ENCODE measurements at regions not wholly inside any gene's neighbourhood (a gene's known extent, or its start where the extent isn't known, plus 50 kb on each side); places are given as distances from the start of the nearest gene placed in this dataset.

DNA sequence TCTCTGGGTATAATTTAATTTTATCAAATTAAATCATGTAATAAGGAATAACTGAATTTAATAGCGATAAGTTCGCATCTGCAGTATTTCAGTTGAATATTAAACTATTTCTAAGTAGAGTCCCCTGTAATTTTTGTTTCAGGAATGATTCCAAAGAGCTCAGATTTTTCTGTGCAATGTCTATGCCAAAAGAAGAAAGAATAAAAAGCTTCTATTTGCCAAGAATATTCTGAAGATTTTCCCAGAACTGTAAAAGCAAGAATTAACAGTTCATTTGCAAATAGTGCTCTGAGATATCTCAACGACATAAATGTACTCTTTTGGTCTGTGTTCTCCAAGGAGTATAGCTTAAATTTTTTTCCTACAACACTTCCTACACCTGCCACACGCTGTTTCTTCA lies 1242.8 kb upstream of the DIAPH2 start:
- TF ChIP-seq POLR2AphosphoS5 (IDR thresholded peaks at IDR 0.05): no peak
- TF ChIP-seq, protein P1, sequence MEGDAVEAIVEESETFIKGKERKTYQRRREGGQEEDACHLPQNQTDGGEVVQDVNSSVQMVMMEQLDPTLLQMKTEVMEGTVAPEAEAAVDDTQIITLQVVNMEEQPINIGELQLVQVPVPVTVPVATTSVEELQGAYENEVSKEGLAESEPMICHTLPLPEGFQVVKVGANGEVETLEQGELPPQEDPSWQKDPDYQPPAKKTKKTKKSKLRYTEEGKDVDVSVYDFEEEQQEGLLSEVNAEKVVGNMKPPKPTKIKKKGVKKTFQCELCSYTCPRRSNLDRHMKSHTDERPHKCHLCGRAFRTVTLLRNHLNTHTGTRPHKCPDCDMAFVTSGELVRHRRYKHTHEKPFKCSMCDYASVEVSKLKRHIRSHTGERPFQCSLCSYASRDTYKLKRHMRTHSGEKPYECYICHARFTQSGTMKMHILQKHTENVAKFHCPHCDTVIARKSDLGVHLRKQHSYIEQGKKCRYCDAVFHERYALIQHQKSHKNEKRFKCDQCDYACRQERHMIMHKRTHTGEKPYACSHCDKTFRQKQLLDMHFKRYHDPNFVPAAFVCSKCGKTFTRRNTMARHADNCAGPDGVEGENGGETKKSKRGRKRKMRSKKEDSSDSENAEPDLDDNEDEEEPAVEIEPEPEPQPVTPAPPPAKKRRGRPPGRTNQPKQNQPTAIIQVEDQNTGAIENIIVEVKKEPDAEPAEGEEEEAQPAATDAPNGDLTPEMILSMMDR (IDR thresholded peaks at IDR 0.05): no peak

Data from breast epithelium (tissue), 3 donors.